IMR-90 (cell line): ENCODE measurements at regions not wholly inside any gene's neighbourhood (a gene's known extent, or its start where the extent isn't known, plus 50 kb on each side); places are given as distances from the start of the nearest gene placed in this dataset.

Experiments used
- ATAC-seq: fragments of 200-7000 bp; cut with Tn5 transposase; 2 replicates; pipeline ENCODE4 v1.9.1; 2020; ENCODE audit warnings: low read depth, mild to moderate bottlenecking, moderate library complexity
- BruUV-seq: library from RNA; stranded (reverse); fragments of 400-500 nt; replicated peaks from 2 replicates; lab custom pipeline; 2021; lab: Mats Ljungman, UMichigan
- CTCF ChIA-PET: fragments of 300-600 bp; formaldehyde crosslinking; extraction: SDS; loops from one replicate; lab custom pipeline; 2021; ENCODE audit warnings: antibody characterized with exemption; lab: Yijun Ruan, JAX
- POLR2A ChIA-PET: fragments of 300-600 bp; sonication (Branson Sonifier 250); formaldehyde crosslinking; loops from one replicate; lab custom pipeline; 2022; ENCODE audit warnings: antibody characterized with exemption; ENCODE audit not compliant: unreplicated experiment; lab: Charles Lee
- DNase-seq: peaks from one replicate; pipeline ENCODE4 v3.0.0; 2013
- H2AFZ ChIP-seq: replicated peaks from 2 replicates; pipeline ENCODE3; 2013; ENCODE audit warnings: low read length, mild to moderate bottlenecking; ENCODE audit not compliant: poor library complexity
- H2AK5ac ChIP-seq: 2 replicates; pipeline ENCODE4 v1.6.1; 2013; ENCODE audit warnings: low read depth, low read length, inconsistent platforms
- H2AK9ac ChIP-seq: replicated peaks from 2 replicates; pipeline ENCODE3; 2013; ENCODE audit warnings: mild to moderate bottlenecking, low read depth, low read length, moderate library complexity; ENCODE audit not compliant: poor library complexity
- H2BK120ac ChIP-seq: 2 replicates; pipeline ENCODE4 v1.6.1; 2013; ENCODE audit warnings: low read depth, low read length, inconsistent platforms
- H2BK15ac ChIP-seq: 3 replicates; pipeline ENCODE4 v1.6.1; 2013; ENCODE audit warnings: low read depth, low read length, inconsistent platforms
- H2BK20ac ChIP-seq: 2 replicates; pipeline ENCODE4 v1.6.1; 2013; ENCODE audit warnings: low read depth, mild to moderate bottlenecking, inconsistent platforms, low read length, moderate library complexity
- H2BK5ac ChIP-seq: 2 replicates; pipeline ENCODE4 v1.6.1; 2013; ENCODE audit warnings: mild to moderate bottlenecking, low read depth, low read length, inconsistent platforms; ENCODE audit not compliant: poor library complexity, severe bottlenecking
- H3K14ac ChIP-seq: replicated peaks from 2 replicates; pipeline ENCODE4 v1.6.1; 2013; ENCODE audit warnings: low read depth, low read length, inconsistent platforms
- H3K18ac ChIP-seq: 2 replicates; pipeline ENCODE4 v1.6.1; 2013; ENCODE audit warnings: low read depth, low read length, control low read depth
- H3K23ac ChIP-seq: 2 replicates; pipeline ENCODE4 v1.6.1; 2013; ENCODE audit warnings: low read depth, low read length, inconsistent platforms
- H3K27ac ChIP-seq: 2 replicates; pipeline ENCODE4 v1.5.1; 2013; ENCODE audit warnings: mild to moderate bottlenecking, control low read depth, low read length; ENCODE audit not compliant: insufficient read depth
- H3K27me3 ChIP-seq: 2 replicates; pipeline ENCODE4 v1.6.1; 2013; ENCODE audit warnings: low read length; ENCODE audit not compliant: control insufficient read depth, insufficient read depth
- H3K36me3 ChIP-seq: 2 replicates; pipeline ENCODE4 v1.6.1; 2013; ENCODE audit warnings: low read length, mixed read lengths; ENCODE audit not compliant: control insufficient read depth, insufficient read depth
- H3K4ac ChIP-seq: 2 replicates; pipeline ENCODE4 v1.6.1; 2013; ENCODE audit warnings: low read depth, low read length, inconsistent platforms
- H3K4me1 ChIP-seq: 2 replicates; pipeline ENCODE4 v1.6.1; 2013; ENCODE audit warnings: low read length, mixed read lengths; ENCODE audit not compliant: control insufficient read depth, insufficient read depth
- H3K4me2 ChIP-seq: 2 replicates; pipeline ENCODE4 v1.6.1; 2013; ENCODE audit warnings: low read depth, mild to moderate bottlenecking, control low read depth, low read length, moderate library complexity
- H3K4me3 ChIP-seq: 2 replicates; pipeline ENCODE4 v1.5.1; 2013; ENCODE audit warnings: low read depth, mild to moderate bottlenecking, control low read depth, low read length, moderate library complexity; ENCODE audit not compliant: insufficient read depth
- H3K56ac ChIP-seq: 2 replicates; pipeline ENCODE4 v1.6.1; 2013; ENCODE audit warnings: low read length, inconsistent platforms; ENCODE audit not compliant: insufficient read depth; ENCODE audit errors: extremely low read depth
- H3K79me1 ChIP-seq, 2 experiments: 2 replicates each; pipeline ENCODE4 v1.6.1; 2013; ENCODE audit warnings: low read length in 2 of 2, inconsistent platforms in 1 of 2, low read depth in 1 of 2
- H3K9ac ChIP-seq: 2 replicates; pipeline ENCODE4 v1.6.1; 2013; ENCODE audit warnings: low read depth, low read length, control low read depth
- H3K9me1 ChIP-seq: 2 replicates; pipeline ENCODE4 v1.6.1; 2013; ENCODE audit warnings: low read length, inconsistent platforms; ENCODE audit not compliant: insufficient read depth
- H3K9me3 ChIP-seq: 2 replicates; pipeline ENCODE4 v1.6.1; 2013; ENCODE audit warnings: low read length; ENCODE audit not compliant: control insufficient read depth, insufficient read depth
- H4K20me1 ChIP-seq: 2 replicates; pipeline ENCODE4 v1.6.1; 2013; ENCODE audit warnings: low read length, inconsistent platforms; ENCODE audit not compliant: insufficient read depth
- H4K5ac ChIP-seq: 2 replicates; pipeline ENCODE4 v1.6.1; 2013; ENCODE audit warnings: mild to moderate bottlenecking, low read depth, low read length, control low read depth
- H4K8ac ChIP-seq, 2 experiments: 2 replicates each; pipeline ENCODE4 v1.6.1; 2013; ENCODE audit warnings: low read depth in 2 of 2, low read length in 2 of 2, control low read depth in 1 of 2, inconsistent platforms in 1 of 2
- H4K91ac ChIP-seq: 2 replicates; pipeline ENCODE4 v1.6.1; 2013; ENCODE audit warnings: low read depth, low read length, inconsistent platforms; ENCODE audit not compliant: insufficient read depth
- BHLHE40 ChIP-seq: fragments of 150-350 bp; IDR thresholded peaks from 2 replicates; pipeline ENCODE4 v1.6.1; 2016; ENCODE audit warnings: mild to moderate bottlenecking, low read depth, low read length
- CEBPB ChIP-seq: IDR thresholded peaks from 2 replicates; pipeline ENCODE4 v1.6.1; 2012; ENCODE audit warnings: low read depth, low read length, improper control_type of control experiment
- CHD1 ChIP-seq: IDR thresholded peaks from 2 replicates; pipeline ENCODE4 v1.6.1; 2012; ENCODE audit warnings: low read depth, low read length, improper control_type of control experiment
- FOS ChIP-seq: fragments of 150-350 bp; IDR thresholded peaks from 2 replicates; pipeline ENCODE4 v1.6.1; 2016; ENCODE audit warnings: low read depth, low read length
- MAFK ChIP-seq: IDR thresholded peaks from 2 replicates; pipeline ENCODE4 v1.6.1; 2012; ENCODE audit warnings: low read depth, low read length, improper control_type of control experiment
- MAZ ChIP-seq: IDR thresholded peaks from 2 replicates; pipeline ENCODE4 v1.6.1; 2012; ENCODE audit warnings: low read depth, mild to moderate bottlenecking, low read length, improper control_type of control experiment, moderate library complexity, borderline replicate concordance
- RFX5 ChIP-seq: IDR thresholded peaks from 2 replicates; pipeline ENCODE4 v1.8.0; 2012; ENCODE audit warnings: low read depth, mild to moderate bottlenecking, low read length, moderate library complexity
- USF2 ChIP-seq: fragments of 150-350 bp; IDR thresholded peaks from 2 replicates; pipeline ENCODE4 v1.6.1; 2017; ENCODE audit warnings: mild to moderate bottlenecking, antibody characterized with exemption, low read length, low read depth
- WGBS, 2 experiments: methylation state at CpG; one replicate each; pipeline versions ENCODE4 v1.1.5 to v1.1.7; 2013; ENCODE audit warnings: missing lambda C conversion rate in 2 of 2; ENCODE audit not compliant: insufficient read length in 1 of 2; ENCODE audit errors: extremely low coverage in 2 of 2; 5-methylcytosine and 5-hydroxymethylcytosine counted together
- dilution Hi-C: fragments of 300-500 bp; cut with HindIII; formaldehyde crosslinking; loops from one replicate; pipeline ENCODE4 v1.14.3; 2018; ENCODE audit warnings: low sequenced_read_pairs; ENCODE audit not compliant: unreplicated experiment
- in situ Hi-C: fragments of 300-500 bp; cut with MboI; formaldehyde crosslinking; loops from 3 replicates; pipeline ENCODE4 v1.14.3; 2019; ENCODE audit warnings: low sequenced_read_pairs, inconsistent platforms, mixed read lengths
- intact Hi-C: fragments of 100-400 bp; cut with micrococcal nuclease; formaldehyde crosslinking; loops from 2 replicates; pipeline ENCODE4 v1.10.0; 2022
- TF ChIP-seq, protein P1 (sequence below): fragments of 150-350 bp; IDR thresholded peaks from 2 replicates; pipeline ENCODE4 v1.6.1; 2016; ENCODE audit warnings: low read depth, mild to moderate bottlenecking, low read length, moderate library complexity, borderline replicate concordance

DNA sequence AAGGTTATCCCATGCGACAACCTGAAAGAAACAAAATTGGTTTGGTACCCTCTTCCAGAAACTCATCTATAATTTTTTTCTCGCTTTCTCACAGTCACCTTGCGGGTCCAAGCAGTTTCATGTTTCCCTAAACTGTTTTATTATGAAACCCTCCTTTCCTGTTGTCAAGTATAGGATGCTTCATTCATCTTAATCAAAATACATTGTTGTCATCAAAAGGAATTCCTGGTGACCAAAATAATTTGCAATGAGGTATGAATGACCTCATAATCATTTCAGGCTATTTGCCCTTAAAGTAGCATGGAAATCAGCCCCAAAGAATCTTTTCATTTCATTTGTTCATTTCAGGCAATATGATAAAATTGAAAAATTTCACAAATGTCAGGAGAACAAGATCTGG is 503.0 kb downstream of the SPATA31D1 start:
- Histone ChIP-seq H3K14ac (no peak overlapping the region), H2AFZ (no peak overlapping the region), H4K20me1 (no peaks in the 10 kb centered on the region), H4K8ac (no peak overlapping the region), H2AK5ac (no peak overlapping the region), H2BK20ac (no peak overlapping the region), H2BK120ac (no peak overlapping the region), H3K9ac (no peak overlapping the region), H3K36me3 (no peaks in the 10 kb centered on the region), H4K5ac (no peak overlapping the region), H4K91ac (no peak overlapping the region), H3K27me3 (no peaks in the 10 kb centered on the region), H3K9me1 (no peaks in the 10 kb centered on the region; the same call in 1 of the 2 replicates), H2AK9ac (no peak overlapping the region), H3K18ac (no peak overlapping the region), H3K79me1 (no peaks in the 10 kb centered on the region), H2BK15ac (no peak overlapping the region), H3K27ac (no peak overlapping the region), H3K9me3 (no peaks in the 10 kb centered on the region), H3K4me1 (peaks cover 5% of the 10 kb centered on the region), H2BK5ac (no peak overlapping the region), H3K4me2 (no peak overlapping the region), H3K23ac (no peak overlapping the region), H3K4ac (no peak overlapping the region), H3K4me3 (no peak overlapping the region), H3K56ac (no peak overlapping the region)
- intact Hi-C loops, result no loop called here
- no CpG with 5 or more reads among the region's 3 CpGs for WGBS, 2 experiments
- ATAC-seq, result no peak
- no TSS peak for BruUV-seq
- peak; percentile 10 for DNase-seq
- CTCF ChIA-PET, result no interaction called here
- no peak for TF ChIP-seq CHD1
- no peak for TF ChIP-seq CEBPB
- TF ChIP-seq FOS, result no peak
- TF ChIP-seq, protein P1, sequence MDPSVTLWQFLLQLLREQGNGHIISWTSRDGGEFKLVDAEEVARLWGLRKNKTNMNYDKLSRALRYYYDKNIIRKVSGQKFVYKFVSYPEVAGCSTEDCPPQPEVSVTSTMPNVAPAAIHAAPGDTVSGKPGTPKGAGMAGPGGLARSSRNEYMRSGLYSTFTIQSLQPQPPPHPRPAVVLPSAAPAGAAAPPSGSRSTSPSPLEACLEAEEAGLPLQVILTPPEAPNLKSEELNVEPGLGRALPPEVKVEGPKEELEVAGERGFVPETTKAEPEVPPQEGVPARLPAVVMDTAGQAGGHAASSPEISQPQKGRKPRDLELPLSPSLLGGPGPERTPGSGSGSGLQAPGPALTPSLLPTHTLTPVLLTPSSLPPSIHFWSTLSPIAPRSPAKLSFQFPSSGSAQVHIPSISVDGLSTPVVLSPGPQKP, result no peak
- TF ChIP-seq RFX5, result no peak
- TF ChIP-seq BHLHE40, result no peak
- no peak for TF ChIP-seq USF2
- TF ChIP-seq MAZ, result no peak
- TF ChIP-seq MAFK, result no peak
- in situ Hi-C loops, result loop anchor here (25.0 kb wide), 1 partner anchor 104 kb away; no protein-coding TSS in a partner anchor
- POLR2A ChIA-PET, result no interaction called here
- dilution Hi-C loops, result no loop called here
